ENCODE measurements at regions not wholly inside any gene's neighbourhood (a gene's known extent, or its start where the extent isn't known, plus 50 kb on each side); places are given as distances from the start of the nearest gene placed in this dataset.

DNA sequence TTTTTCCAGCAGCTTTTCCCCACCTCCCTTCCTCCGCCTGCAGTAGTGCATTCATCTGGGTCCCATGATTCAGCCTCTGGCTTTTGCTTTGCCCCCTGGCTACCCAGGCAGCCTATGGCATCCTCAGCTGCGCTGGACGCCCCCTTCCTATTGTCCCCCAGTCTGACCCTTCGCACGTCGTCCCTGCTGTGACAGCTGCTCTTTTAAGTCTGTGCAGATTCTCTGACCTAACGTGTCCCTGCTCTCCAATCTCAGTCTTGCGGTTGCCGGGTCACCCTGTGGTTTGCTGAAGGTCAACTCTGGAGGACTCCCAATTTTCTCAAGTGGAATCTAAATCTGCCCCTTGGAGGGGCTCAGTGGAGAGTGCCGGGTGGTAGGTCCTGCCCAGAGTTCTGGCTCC, 294.3 kb downstream of the CDC5L start:
- WGBS, 2 experiments (ENCODE audit: low coverage in 1 of 2, low lambda C conversion rate in 2 of 2, missing lambda C conversion rate in 2 of 2) = 76 to 79% methylated on average over 10 of the region's 10 CpGs
- no peak for TF ChIP-seq EZH2 (IDR thresholded peaks at IDR 0.05; ENCODE audit: insufficient read depth, poor library complexity, severe bottlenecking)
- no peak for TF ChIP-seq EZH2phosphoT487 (IDR thresholded peaks at IDR 0.05; ENCODE audit: insufficient read depth, low read depth)
- Histone ChIP-seq H3K4me1 (ENCODE audit: insufficient read depth) (peaks cover 12% of the 10 kb centered on the region), H3K9me2 (ENCODE audit: insufficient read depth) (no peaks in the 10 kb centered on the region), H3K27ac (no peak overlapping the region), H2AFZ (no peak overlapping the region), H3K4me3 (no peak overlapping the region), H3K27me3 (replicated peaks; ENCODE audit: insufficient read depth) (no peaks in the 10 kb centered on the region), H3K79me2 (ENCODE audit: insufficient read depth) (no peaks in the 10 kb centered on the region), H3K9ac (no peak overlapping the region), H3K4me2 (ENCODE audit: unreplicated experiment) (no peak overlapping the region), H3K9me3 (ENCODE audit: low read depth) (no peaks in the 10 kb centered on the region), H3K36me3 (ENCODE audit: low read depth) (no peaks in the 10 kb centered on the region), H4K20me1 (ENCODE audit: insufficient read depth) (no peaks in the 10 kb centered on the region), H3F3A (ENCODE audit: insufficient read depth) (peaks cover 7% of the 10 kb centered on the region)
- in situ Hi-C loops (cut with MboI) = no loop called here
- DNase-seq = no peak

DNA sequence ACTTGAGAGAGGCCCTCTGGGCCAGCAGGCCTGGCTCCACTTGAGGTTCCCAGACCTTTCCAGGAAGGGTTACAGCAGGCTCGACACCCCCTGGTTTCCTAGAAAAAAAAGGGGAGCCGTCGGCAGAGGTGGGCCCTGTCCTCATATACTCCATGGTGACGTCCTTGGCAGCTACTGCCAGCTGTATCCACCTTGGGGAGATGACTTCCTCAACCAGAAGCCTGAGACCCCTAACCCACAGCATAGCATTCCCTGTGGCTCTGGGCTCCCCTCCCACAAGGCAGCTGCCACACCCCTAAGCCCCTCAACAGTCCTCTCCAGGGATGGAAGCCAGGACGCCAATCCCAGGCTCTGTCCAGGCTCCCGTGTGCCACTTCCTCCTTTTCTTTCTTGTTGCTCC, 294.8 kb downstream of the CDC5L start:
- H3K4me3 ChIP-seq = no peak overlapping the region
- H3K27ac ChIP-seq = no peak overlapping the region
- 67 to 78% methylated on average over 3 to 6 of the region's 6 CpGs for WGBS, 2 experiments (ENCODE audit: low coverage in 1 of 2, low lambda C conversion rate in 2 of 2, missing lambda C conversion rate in 2 of 2)
- no peak overlapping the region for H3K9ac ChIP-seq
- no peaks in the 10 kb centered on the region for H3K9me3 ChIP-seq (ENCODE audit: low read depth)
- H3K36me3 ChIP-seq (ENCODE audit: low read depth) = no peaks in the 10 kb centered on the region
- H4K20me1 ChIP-seq (ENCODE audit: insufficient read depth) = no peaks in the 10 kb centered on the region
- peaks cover 2% of the 10 kb centered on the region; the same call in 1 of the 2 replicates for H3F3A ChIP-seq (ENCODE audit: insufficient read depth)
- DNase-seq = no peak
- no peaks in the 10 kb centered on the region for H3K9me2 ChIP-seq (ENCODE audit: insufficient read depth)
- no peaks in the 10 kb centered on the region for H3K27me3 ChIP-seq (replicated peaks; ENCODE audit: insufficient read depth)
- no peak overlapping the region for H3K4me2 ChIP-seq (ENCODE audit: unreplicated experiment)
- TF ChIP-seq EZH2phosphoT487 (IDR thresholded peaks at IDR 0.05; ENCODE audit: insufficient read depth, low read depth) = no peak
- no peak for TF ChIP-seq EZH2 (IDR thresholded peaks at IDR 0.05; ENCODE audit: insufficient read depth, poor library complexity, severe bottlenecking)
- in situ Hi-C loops (cut with MboI) = no loop called here
- peaks cover 8% of the 10 kb centered on the region for H3K4me1 ChIP-seq (ENCODE audit: insufficient read depth)
- no peaks in the 10 kb centered on the region for H3K79me2 ChIP-seq (ENCODE audit: insufficient read depth)
- H2AFZ ChIP-seq = no peak overlapping the region

DNA sequence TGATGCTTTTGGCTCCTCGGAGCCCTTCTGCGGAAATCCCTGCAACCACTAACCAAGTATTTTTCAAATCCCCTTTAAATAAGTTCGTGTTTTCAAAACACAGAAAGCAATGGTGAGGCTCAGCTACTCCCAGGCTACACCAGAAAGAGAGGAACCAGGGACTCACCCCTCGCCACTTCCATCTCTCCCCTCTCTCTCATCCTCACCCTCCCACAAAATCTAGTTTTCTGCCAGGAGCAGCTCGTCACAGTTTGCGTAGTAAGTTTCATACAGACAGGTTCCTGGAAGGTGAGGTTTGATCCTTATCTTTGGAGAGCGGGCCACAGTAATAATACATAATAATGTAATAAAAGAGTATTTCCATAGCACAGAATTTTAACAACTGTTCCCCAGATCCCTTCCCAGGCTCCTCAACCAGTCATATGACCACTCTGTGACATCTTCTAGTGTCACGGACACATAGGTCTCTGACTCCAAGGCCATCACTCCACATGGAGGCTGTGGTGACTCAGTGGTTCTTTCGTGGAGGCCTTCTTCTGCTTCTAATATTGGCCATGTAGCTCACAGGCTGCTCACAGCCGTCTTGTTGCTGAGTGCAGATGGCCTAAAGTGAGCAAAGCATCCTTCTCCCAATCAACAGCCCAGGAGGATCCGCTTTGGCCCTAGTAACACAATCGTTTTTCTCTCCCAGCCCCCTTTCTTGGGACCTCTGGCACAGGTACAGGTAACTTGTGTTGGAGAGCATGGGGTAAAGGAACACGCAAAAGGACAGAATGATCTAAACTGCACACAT, 295.7 kb downstream of the CDC5L start:
- Histone ChIP-seq H3K4me1 (ENCODE audit: insufficient read depth) (peaks cover 7% of the 10 kb centered on the region), H3K9me3 (ENCODE audit: low read depth) (no peaks in the 10 kb centered on the region), H3K4me2 (ENCODE audit: unreplicated experiment) (no peak overlapping the region), H3K9ac (no peak overlapping the region), H3K4me3 (no peak overlapping the region), H3K36me3 (ENCODE audit: low read depth) (no peaks in the 10 kb centered on the region), H3F3A (ENCODE audit: insufficient read depth) (no peaks in the 10 kb centered on the region), H3K27me3 (replicated peaks; ENCODE audit: insufficient read depth) (no peaks in the 10 kb centered on the region), H3K9me2 (ENCODE audit: insufficient read depth) (no peaks in the 10 kb centered on the region), H3K27ac (no peak overlapping the region), H4K20me1 (ENCODE audit: insufficient read depth) (no peaks in the 10 kb centered on the region), H3K79me2 (ENCODE audit: insufficient read depth) (no peaks in the 10 kb centered on the region), H2AFZ (no peak overlapping the region)
- in situ Hi-C loops (cut with MboI) = no loop called here
- WGBS, 2 experiments (ENCODE audit: low coverage in 1 of 2, low lambda C conversion rate in 2 of 2, missing lambda C conversion rate in 2 of 2) = 87 to 90% methylated on average over 13 of the region's 13 CpGs
- TF ChIP-seq EZH2 (IDR thresholded peaks at IDR 0.05; ENCODE audit: insufficient read depth, poor library complexity, severe bottlenecking) (no peak), EZH2phosphoT487 (IDR thresholded peaks at IDR 0.05; ENCODE audit: insufficient read depth, low read depth) (no peak)
- DNase-seq = no peak

DNA sequence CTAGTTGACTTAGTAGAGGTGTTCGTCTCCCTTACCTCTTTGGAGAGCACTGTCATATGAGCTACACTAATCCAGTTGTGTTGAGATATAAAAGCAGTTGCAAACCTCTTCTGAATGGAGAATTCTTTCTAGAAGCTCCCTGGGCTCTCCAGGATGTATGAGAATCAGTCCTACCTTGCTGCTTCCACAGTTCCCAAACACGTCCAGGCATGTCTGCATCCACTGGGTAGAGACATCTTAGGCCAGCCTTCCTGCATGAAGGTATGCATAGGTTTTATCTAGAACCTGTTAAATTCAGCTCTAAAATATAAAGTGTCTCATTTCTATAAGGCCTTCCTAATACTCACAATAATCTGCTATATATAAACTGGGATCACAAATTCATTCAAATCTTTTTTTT, 297.7 kb downstream of the CDC5L start:
- in situ Hi-C loops (cut with MboI) = no loop called here
- H3K9me3 ChIP-seq (ENCODE audit: low read depth) = no peaks in the 10 kb centered on the region
- H2AFZ ChIP-seq = no peak overlapping the region
- no peaks in the 10 kb centered on the region for H3K79me2 ChIP-seq (ENCODE audit: insufficient read depth)
- H3K9ac ChIP-seq = no peak overlapping the region
- no peaks in the 10 kb centered on the region for H3F3A ChIP-seq (ENCODE audit: insufficient read depth)
- no peak overlapping the region for H3K4me2 ChIP-seq (ENCODE audit: unreplicated experiment)
- no peaks in the 10 kb centered on the region for H4K20me1 ChIP-seq (ENCODE audit: insufficient read depth)
- TF ChIP-seq EZH2phosphoT487 (IDR thresholded peaks at IDR 0.05; ENCODE audit: insufficient read depth, low read depth) = no peak
- no peak for TF ChIP-seq EZH2 (IDR thresholded peaks at IDR 0.05; ENCODE audit: insufficient read depth, poor library complexity, severe bottlenecking)
- no peaks in the 10 kb centered on the region for H3K9me2 ChIP-seq (ENCODE audit: insufficient read depth)
- H3K27me3 ChIP-seq (replicated peaks; ENCODE audit: insufficient read depth) = no peaks in the 10 kb centered on the region
- H3K4me1 ChIP-seq (ENCODE audit: insufficient read depth) = no peaks in the 10 kb centered on the region
- no peak overlapping the region for H3K4me3 ChIP-seq
- WGBS, 2 experiments (ENCODE audit: low coverage in 1 of 2, low lambda C conversion rate in 2 of 2, missing lambda C conversion rate in 2 of 2) = 85 to 86% methylated on average over 2 of the region's 2 CpGs
- DNase-seq = no peak
- H3K36me3 ChIP-seq (ENCODE audit: low read depth) = no peaks in the 10 kb centered on the region
- H3K27ac ChIP-seq = no peak overlapping the region

All from GM23248 (cell line).